Naive thymus-derived CD4-positive, alpha-beta T cell (primary cell): ENCODE measurements at regions not wholly inside any gene's neighbourhood (a gene's known extent, or its start where the extent isn't known, plus 50 kb on each side); places are given as distances from the start of the nearest gene placed in this dataset.
"Not testable (repeated sequence)": the region's sequence is repeated elsewhere in the genome, so short reads cannot be mapped to it uniquely, and the experiment has no call there.

Source experiments
- ATAC-seq: fragments of 150-1000 bp; cut with Tn5 transposase; 2 replicates; pipeline ENCODE4 v1.10.0; 2021; ENCODE audit warnings: mild to moderate bottlenecking, moderate library complexity
- CTCF ChIA-PET: fragments of 350-600 bp; sonication (Branson Sonifier 250); formaldehyde crosslinking; loops from one replicate; lab custom pipeline; 2021; ENCODE audit warnings: antibody characterized with exemption; lab: Charles Lee
- POLR2A ChIA-PET: fragments of 350-600 bp; sonication (Branson Sonifier 250); formaldehyde crosslinking; loops from one replicate; lab custom pipeline; 2021; ENCODE audit warnings: antibody characterized with exemption, inconsistent platforms; lab: Charles Lee
- DNase-seq, 9 donors: peaks; one replicate each; pipeline versions ENCODE4 v3.0.0 to v3.0.0-alpha.2; 2020 to 2022; ENCODE audit warnings: mixed read lengths in 1 of 9
- H3K27ac ChIP-seq: one replicate; pipeline ENCODE4 v1.7.0; 2013; ENCODE audit warnings: mild to moderate bottlenecking, low read depth, low read length, moderate library complexity
- H3K27me3 ChIP-seq, 2 donors: one replicate each; pipeline ENCODE4 v1.7.0; 2013; ENCODE audit warnings: low read length in 2 of 2, mild to moderate bottlenecking in 2 of 2, moderate library complexity in 2 of 2; ENCODE audit not compliant: control insufficient read depth in 2 of 2, insufficient read depth in 2 of 2
- H3K36me3 ChIP-seq, 3 experiments: 1 replicate in 2 of 3; 2 replicates in 1 of 3; pipeline ENCODE4 v1.7.0; 2013; ENCODE audit warnings: low read length in 3 of 3, mild to moderate bottlenecking in 3 of 3, moderate library complexity in 1 of 3; ENCODE audit not compliant: insufficient read depth in 3 of 3, control insufficient read depth in 2 of 3
- H3K4me1 ChIP-seq, 2 donors: one replicate each; pipeline ENCODE4 v1.7.0; 2013; ENCODE audit warnings: low read length in 2 of 2, mild to moderate bottlenecking in 2 of 2, moderate library complexity in 1 of 2; ENCODE audit not compliant: control insufficient read depth in 2 of 2, insufficient read depth in 2 of 2
- H3K4me3 ChIP-seq: 2 replicates; pipeline ENCODE4 v1.7.0; 2013; ENCODE audit warnings: mild to moderate bottlenecking, low read length
- H3K9me3 ChIP-seq, 3 experiments: 1 replicate in 2 of 3; 2 replicates in 1 of 3; pipeline ENCODE4 v1.7.0; 2013; ENCODE audit warnings: low read length in 3 of 3; ENCODE audit not compliant: control insufficient read depth in 2 of 3
- H3K27ac Mint-ChIP-seq, 9 donors: one replicate each; pipeline ENCODE4 v1.8.0; 2020 to 2022; ENCODE audit warnings: mixed read lengths in 9 of 9, mild to moderate bottlenecking in 8 of 9, moderate library complexity in 5 of 9, inconsistent platforms in 2 of 9
- H3K27me3 Mint-ChIP-seq, 5 donors: one replicate each; pipeline ENCODE4 v1.8.0; 2021 to 2022; ENCODE audit warnings: mixed read lengths in 5 of 5, mild to moderate bottlenecking in 1 of 5
- H3K36me3 Mint-ChIP-seq, 5 donors: one replicate each; pipeline ENCODE4 v1.8.0; 2020 to 2022; ENCODE audit warnings: mixed read lengths in 5 of 5, mild to moderate bottlenecking in 3 of 5, inconsistent platforms in 1 of 5
- H3K4me1 Mint-ChIP-seq, 7 donors: one replicate each; pipeline ENCODE4 v1.8.0; 2020 to 2022; ENCODE audit warnings: mixed read lengths in 7 of 7, mild to moderate bottlenecking in 3 of 7, inconsistent platforms in 1 of 7
- H3K4me3 Mint-ChIP-seq, 10 donors: one replicate each; pipeline ENCODE4 v1.8.0; 2020 to 2022; ENCODE audit warnings: mild to moderate bottlenecking in 10 of 10, mixed read lengths in 10 of 10, moderate library complexity in 6 of 10, inconsistent platforms in 2 of 10
- H3K9me3 Mint-ChIP-seq, 11 donors: one replicate each; pipeline ENCODE4 v1.8.0; 2020 to 2022; ENCODE audit warnings: mixed read lengths in 11 of 11, mild to moderate bottlenecking in 4 of 11, inconsistent platforms in 1 of 11, moderate library complexity in 1 of 11
- intact Hi-C, 2 donors: fragments of 100-400 bp; cut with micrococcal nuclease; formaldehyde crosslinking; loops; one replicate each; pipeline ENCODE4 v1.15.1; 2023

- CTCF ChIA-PET: no interaction called here
- DNase-seq (no peak), ATAC-seq (no peak)
- no peak overlapping the region for H3K27ac ChIP-seq
- H3K27me3 ChIP-seq: no peaks in the 10 kb centered on the region
- intact Hi-C loops: no loop called here
- POLR2A ChIA-PET: no interaction called here
- H3K4me3 ChIP-seq: no peak overlapping the region
- Mint-ChIP-seq H3K27ac (no peak overlapping the region), H3K27me3 (peaks cover 0 to 7% (median 0%) of the 10 kb centered on the region in 5 donors), H3K36me3 (peaks cover 0 to 5% (median 0%) of the 10 kb centered on the region in 5 donors), H3K9me3 (peaks cover 0 to 7% (median 3%) of the 10 kb centered on the region in 11 donors), H3K4me1 (peaks cover 0 to 16% (median 11%) of the 10 kb centered on the region in 7 donors), H3K4me3 (no peak overlapping the region)
- peaks cover 3 to 6% of the 10 kb centered on the region in 2 donors for H3K4me1 ChIP-seq
- H3K36me3 ChIP-seq: no peaks in the 10 kb centered on the region
- no peaks in the 10 kb centered on the region for H3K9me3 ChIP-seq
Measured at GRCh38 chr11:34823639-34824038, 92.5 kb downstream of the APIP start.

- POLR2A ChIA-PET: no interaction called here
- Mint-ChIP-seq H3K27ac (no peak overlapping the region), H3K27me3 (peaks cover 0 to 7% (median 0%) of the 10 kb centered on the region in 5 donors), H3K9me3 (peaks cover 0 to 7% (median 3%) of the 10 kb centered on the region in 11 donors), H3K4me1 (peaks cover 0 to 16% (median 11%) of the 10 kb centered on the region in 7 donors), H3K36me3 (peaks cover 0 to 5% (median 0%) of the 10 kb centered on the region in 5 donors), H3K4me3 (no peak overlapping the region)
- no peaks in the 10 kb centered on the region for H3K27me3 ChIP-seq
- peaks cover 3 to 6% of the 10 kb centered on the region in 2 donors for H3K4me1 ChIP-seq
- intact Hi-C loops: no loop called here
- ATAC-seq (no peak), DNase-seq (no peak)
- no peaks in the 10 kb centered on the region for H3K9me3 ChIP-seq
- CTCF ChIA-PET: no interaction called here
- no peak overlapping the region for H3K4me3 ChIP-seq
- H3K27ac ChIP-seq: no peak overlapping the region
- no peaks in the 10 kb centered on the region for H3K36me3 ChIP-seq
Measured at GRCh38 chr11:34823197-34823596, 93.0 kb downstream of the APIP start.

GRCh38 chr11:34819740-34820482 is 96.3 kb downstream of the APIP start:
- H3K9me3 Mint-ChIP-seq: peaks cover 0 to 21% (median 8%) of the 10 kb centered on the region in 11 donors
- H3K27me3 ChIP-seq: no peaks in the 10 kb centered on the region
- H3K27ac Mint-ChIP-seq: peak overlapping the region in 1 of 9 donors; percentile 24
- CTCF ChIA-PET: no interaction called here
- peaks cover 0 to 5% (median 0%) of the 10 kb centered on the region in 5 donors for H3K36me3 Mint-ChIP-seq
- peak in 4 of 9 donors; percentile 4 to 29 (median 18) for DNase-seq
- H3K9me3 ChIP-seq: no peaks in the 10 kb centered on the region
- peaks cover 0 to 16% (median 9%) of the 10 kb centered on the region in 7 donors for H3K4me1 Mint-ChIP-seq
- H3K27me3 Mint-ChIP-seq: peaks cover 0 to 22% (median 4%) of the 10 kb centered on the region in 5 donors
- H3K4me3 ChIP-seq: no peak overlapping the region
- H3K4me3 Mint-ChIP-seq: peak overlapping the region in 1 of 10 donors; percentile 4
- peak; percentile 57 for ATAC-seq
- POLR2A ChIA-PET: no interaction called here
- no peaks in the 10 kb centered on the region for H3K36me3 ChIP-seq
- peaks cover 3 to 6% of the 10 kb centered on the region in 2 donors for H3K4me1 ChIP-seq
- intact Hi-C loops: no loop called here
- no peak overlapping the region for H3K27ac ChIP-seq

- H3K27me3 ChIP-seq, H3K4me1 ChIP-seq, H3K4me3 ChIP-seq, H3K4me3 Mint-ChIP-seq, intact Hi-C loops, CTCF ChIA-PET, H3K36me3 ChIP-seq, ATAC-seq, DNase-seq, H3K27ac ChIP-seq, H3K9me3 ChIP-seq, H3K36me3 Mint-ChIP-seq, POLR2A ChIA-PET, H3K27ac Mint-ChIP-seq: not testable (repeated sequence)
- Mint-ChIP-seq H3K9me3 (peaks cover 6 to 30% (median 13%) of the 10 kb centered on the region in 11 donors), H3K27me3 (peaks cover 0 to 30% (median 6%) of the 10 kb centered on the region in 5 donors), H3K4me1 (peaks cover 0 to 16% (median 9%) of the 10 kb centered on the region in 7 donors)
Measured at GRCh38 chr11:34817812-34818211, 98.4 kb downstream of the APIP start.

GRCh38 chr11:34816698-34817213 is 99.4 kb downstream of the APIP start:
- intact Hi-C loops: no loop called here
- peaks cover 0 to 13% (median 0%) of the 10 kb centered on the region in 3 experiments for H3K9me3 ChIP-seq
- peaks cover 0 to 25% (median 13%) of the 10 kb centered on the region in 5 donors for H3K27me3 Mint-ChIP-seq
- POLR2A ChIA-PET: no interaction called here
- H3K9me3 Mint-ChIP-seq: peaks cover 11 to 40% (median 17%) of the 10 kb centered on the region in 11 donors
- H3K36me3 Mint-ChIP-seq: peaks cover 0 to 8% (median 3%) of the 10 kb centered on the region in 5 donors
- H3K27ac Mint-ChIP-seq: no peak overlapping the region
- H3K4me3 ChIP-seq: no peak overlapping the region
- H3K27ac ChIP-seq: no peak overlapping the region
- CTCF ChIA-PET: no interaction called here
- H3K27me3 ChIP-seq: no peaks in the 10 kb centered on the region
- H3K4me3 Mint-ChIP-seq: no peak overlapping the region
- H3K4me1 ChIP-seq: peaks cover 3 to 6% of the 10 kb centered on the region in 2 donors
- ATAC-seq: no peak
- H3K4me1 Mint-ChIP-seq: peaks cover 0 to 16% (median 9%) of the 10 kb centered on the region in 7 donors
- no peaks in the 10 kb centered on the region for H3K36me3 ChIP-seq
- no peak for DNase-seq

- Mint-ChIP-seq H3K27ac (no peak overlapping the region), H3K4me1 (peaks cover 0 to 9% (median 0%) of the 10 kb centered on the region in 7 donors), H3K27me3 (peaks cover 5 to 30% (median 24%) of the 10 kb centered on the region in 5 donors), H3K4me3 (no peak overlapping the region), H3K9me3 (peaks cover 14 to 64% (median 42%) of the 10 kb centered on the region in 11 donors), H3K36me3 (peaks cover 0 to 14% (median 8%) of the 10 kb centered on the region in 5 donors)
- no peaks in the 10 kb centered on the region for H3K27me3 ChIP-seq
- H3K9me3 ChIP-seq: peaks cover 0 to 13% (median 0%) of the 10 kb centered on the region in 3 experiments
- POLR2A ChIA-PET: no interaction called here
- ATAC-seq: no peak
- intact Hi-C loops: no loop called here
- no peak for DNase-seq
- no peaks in the 10 kb centered on the region for H3K4me1 ChIP-seq
- no peak overlapping the region for H3K4me3 ChIP-seq
- CTCF ChIA-PET: no interaction called here
- no peak overlapping the region for H3K27ac ChIP-seq
- H3K36me3 ChIP-seq: no peaks in the 10 kb centered on the region
Measured at GRCh38 chr11:34812905-34813576, 103.1 kb downstream of the APIP start.
